SU-DHL-6 (cell line): ENCODE measurements at regions not wholly inside any gene's neighbourhood (a gene's known extent, or its start where the extent isn't known, plus 50 kb on each side); places are given as distances from the start of the nearest gene placed in this dataset.

Experiments used
- H2AFZ ChIP-seq: fragments of 200-600 bp; sonication (generic); 2 replicates; pipeline ENCODE4 v1.6.1; 2014; ENCODE audit warnings: low read depth, mild to moderate bottlenecking, moderate library complexity, mixed read lengths, antibody characterized with exemption, low read length; ENCODE audit not compliant: severe bottlenecking
- H3F3A ChIP-seq: fragments of 200-600 bp; shearing (Covaris generic); 2 replicates; pipeline ENCODE4 v1.6.0; 2016; ENCODE audit warnings: antibody characterized with exemption, mild to moderate bottlenecking; ENCODE audit not compliant: insufficient read depth
- H3K27ac ChIP-seq: fragments of 200-600 bp; sonication (generic); 2 replicates; pipeline ENCODE4 v1.5.1; 2016; ENCODE audit warnings: low read depth, mild to moderate bottlenecking, low read length, moderate library complexity, mixed read lengths
- H3K27me3 ChIP-seq: fragments of 200-600 bp; sonication (generic), shearing (Covaris generic); 2 replicates; pipeline ENCODE4 v1.6.0; 2014; ENCODE audit warnings: mild to moderate bottlenecking, low read length
- H3K36me3 ChIP-seq: fragments of 200-600 bp; sonication (generic); 2 replicates; pipeline ENCODE4 v1.6.1; 2014; ENCODE audit warnings: mild to moderate bottlenecking, low read length, mixed read lengths
- H3K4me2 ChIP-seq: fragments of 300-600, 200-600 bp; shearing (Covaris generic), sonication (generic); 2 replicates; pipeline ENCODE4 v1.6.0; 2014; ENCODE audit warnings: low read length, low read depth, mild to moderate bottlenecking; ENCODE audit not compliant: poor library complexity, severe bottlenecking
- H3K4me3 ChIP-seq: fragments of 200-600 bp; sonication (generic); 2 replicates; pipeline ENCODE4 v1.5.1; 2014; ENCODE audit warnings: antibody characterized with exemption, low read length, mild to moderate bottlenecking, mixed read lengths; ENCODE audit not compliant: insufficient read depth, poor library complexity, severe bottlenecking
- H3K79me2 ChIP-seq: fragments of 200-600 bp; sonication (generic); 2 replicates; pipeline ENCODE4 v1.6.1; 2014; ENCODE audit warnings: mild to moderate bottlenecking, low read length, moderate library complexity; ENCODE audit not compliant: insufficient read depth
- H3K9ac ChIP-seq: fragments of 200-600 bp; sonication (generic); 2 replicates; pipeline ENCODE4 v1.7.0; 2014; ENCODE audit warnings: mild to moderate bottlenecking, low read length
- H3K9me2 ChIP-seq: fragments of 200-600 bp; sonication (generic); replicated peaks from 2 replicates; pipeline ENCODE4 v1.6.1; 2014; ENCODE audit warnings: low read length; ENCODE audit not compliant: insufficient read depth
- H3K9me3 ChIP-seq: fragments of 200-600 bp; sonication (generic); 2 replicates; pipeline ENCODE4 v1.6.1; 2014; ENCODE audit warnings: low read length, mixed read lengths; ENCODE audit not compliant: insufficient read depth
- H4K20me1 ChIP-seq: fragments of 200-600 bp; sonication (generic); 2 replicates; pipeline ENCODE4 v1.6.1; 2014; ENCODE audit warnings: low read depth, mild to moderate bottlenecking, antibody characterized with exemption, low read length, moderate library complexity, mixed read lengths
- EZH2phosphoT487 ChIP-seq: fragments of 200-600 bp; sonication (generic), shearing (Covaris generic); conservative IDR thresholded peaks from 2 replicates; pipeline ENCODE4 v1.6.1; 2018; ENCODE audit warnings: mild to moderate bottlenecking, antibody characterized with exemption, low read length, moderate library complexity, mixed read lengths
- TF ChIP-seq, protein P1 (sequence below): fragments of 200-600 bp; sonication (generic); IDR thresholded peaks from one replicate; pipeline ENCODE4 v1.5.1; 2017; ENCODE audit warnings: antibody characterized with exemption, mild to moderate bottlenecking, low read length, moderate library complexity; ENCODE audit not compliant: insufficient read depth, poor library complexity, severe bottlenecking

DNA sequence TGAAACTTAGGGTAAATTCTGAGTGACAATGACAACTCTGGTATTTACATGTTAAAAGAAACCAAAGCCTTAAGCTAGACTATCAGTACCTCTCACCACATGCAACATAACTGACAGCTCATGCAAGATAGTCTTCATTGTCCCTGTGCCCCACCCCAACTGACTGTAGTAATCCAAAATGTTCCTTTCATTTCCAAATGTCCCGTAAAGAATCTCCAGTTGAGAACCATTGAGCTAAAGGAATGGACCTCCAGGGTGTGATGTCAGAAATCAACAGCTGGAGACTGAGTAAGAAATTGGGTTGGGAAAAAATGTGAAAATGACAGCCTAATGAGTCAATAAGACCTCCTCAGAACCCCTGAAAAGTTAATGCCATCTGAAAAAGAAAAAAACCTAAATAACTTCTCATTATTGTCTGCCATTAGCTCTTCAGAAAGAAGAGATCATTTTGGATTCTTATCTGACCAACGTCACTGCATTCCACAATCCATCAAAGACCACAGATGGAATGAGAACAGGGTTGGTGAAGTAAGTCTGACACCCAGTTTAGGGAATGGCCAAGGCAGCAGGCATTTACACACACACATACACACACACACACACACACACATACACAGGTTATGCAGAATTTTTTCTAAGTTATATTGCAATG lies 51.7 kb upstream of the ACVR2A start:
- Histone ChIP-seq H3K27me3 (no peaks in the 10 kb centered on the region), H3K9ac (no peak overlapping the region), H3K4me3 (no peak overlapping the region), H3K36me3 (no peaks in the 10 kb centered on the region), H2AFZ (no peak overlapping the region), H3K9me3 (no peaks in the 10 kb centered on the region), H3K27ac (no peak overlapping the region), H3K79me2 (no peaks in the 10 kb centered on the region), H4K20me1 (no peaks in the 10 kb centered on the region), H3K4me2 (no peak overlapping the region), H3K9me2 (no peaks in the 10 kb centered on the region), H3F3A (no peaks in the 10 kb centered on the region)
- TF ChIP-seq, protein P1, sequence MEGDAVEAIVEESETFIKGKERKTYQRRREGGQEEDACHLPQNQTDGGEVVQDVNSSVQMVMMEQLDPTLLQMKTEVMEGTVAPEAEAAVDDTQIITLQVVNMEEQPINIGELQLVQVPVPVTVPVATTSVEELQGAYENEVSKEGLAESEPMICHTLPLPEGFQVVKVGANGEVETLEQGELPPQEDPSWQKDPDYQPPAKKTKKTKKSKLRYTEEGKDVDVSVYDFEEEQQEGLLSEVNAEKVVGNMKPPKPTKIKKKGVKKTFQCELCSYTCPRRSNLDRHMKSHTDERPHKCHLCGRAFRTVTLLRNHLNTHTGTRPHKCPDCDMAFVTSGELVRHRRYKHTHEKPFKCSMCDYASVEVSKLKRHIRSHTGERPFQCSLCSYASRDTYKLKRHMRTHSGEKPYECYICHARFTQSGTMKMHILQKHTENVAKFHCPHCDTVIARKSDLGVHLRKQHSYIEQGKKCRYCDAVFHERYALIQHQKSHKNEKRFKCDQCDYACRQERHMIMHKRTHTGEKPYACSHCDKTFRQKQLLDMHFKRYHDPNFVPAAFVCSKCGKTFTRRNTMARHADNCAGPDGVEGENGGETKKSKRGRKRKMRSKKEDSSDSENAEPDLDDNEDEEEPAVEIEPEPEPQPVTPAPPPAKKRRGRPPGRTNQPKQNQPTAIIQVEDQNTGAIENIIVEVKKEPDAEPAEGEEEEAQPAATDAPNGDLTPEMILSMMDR, result no peak
- TF ChIP-seq EZH2phosphoT487, result no peak

DNA sequence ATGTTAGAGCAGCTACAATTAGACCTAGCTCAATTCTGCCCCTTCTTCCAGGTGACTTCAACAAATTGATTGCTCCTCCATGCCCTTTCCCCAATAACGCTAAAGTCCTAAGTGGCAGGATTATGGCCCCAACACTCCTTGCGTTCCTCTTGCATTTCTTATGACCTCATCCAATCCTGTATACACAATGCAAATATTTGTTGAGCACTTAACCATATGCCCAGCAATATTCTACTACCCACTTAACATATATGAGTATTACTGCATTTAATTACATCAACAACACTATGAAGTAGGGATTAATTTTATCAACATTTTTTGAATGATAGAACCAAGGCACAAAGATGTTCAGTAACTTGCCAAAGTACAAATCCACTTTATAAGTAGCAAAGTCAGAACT lies 54.2 kb upstream of the ACVR2A start:
- TF ChIP-seq, protein P1, result no peak
- TF ChIP-seq EZH2phosphoT487, result no peak
- Histone ChIP-seq H3K4me2 (no peak overlapping the region), H3K4me3 (no peak overlapping the region)

DNA sequence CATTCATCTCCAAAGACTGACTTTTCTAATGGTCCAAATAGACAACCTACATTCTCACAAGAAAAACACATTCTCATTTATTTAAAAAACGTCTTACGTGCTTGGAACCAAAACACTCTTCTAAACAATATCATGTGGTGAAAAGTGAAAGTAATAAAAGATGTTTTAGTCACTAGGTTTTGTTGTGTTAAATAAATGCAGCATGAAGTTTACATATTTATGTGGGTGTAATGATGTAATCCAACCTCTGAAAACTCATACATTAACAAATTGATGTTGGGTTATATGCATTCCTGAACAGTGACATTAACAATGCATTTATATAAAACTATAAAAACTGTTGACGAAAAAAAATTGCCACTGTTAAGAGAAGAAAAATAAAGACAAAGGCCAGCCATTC lies 55.1 kb upstream of the ACVR2A start:
- Histone ChIP-seq H3F3A (no peaks in the 10 kb centered on the region), H3K4me2 (no peak overlapping the region), H2AFZ (no peak overlapping the region), H3K9me3 (no peaks in the 10 kb centered on the region), H3K79me2 (no peaks in the 10 kb centered on the region), H3K27ac (no peak overlapping the region), H3K9me2 (no peaks in the 10 kb centered on the region), H3K4me3 (no peak overlapping the region), H3K27me3 (no peaks in the 10 kb centered on the region), H4K20me1 (no peaks in the 10 kb centered on the region), H3K9ac (no peak overlapping the region), H3K36me3 (no peaks in the 10 kb centered on the region)
- TF ChIP-seq EZH2phosphoT487, result no peak
- TF ChIP-seq, protein P1, result no peak

More for the DNA sequence above, 54.2 kb upstream of the ACVR2A start:
- Histone ChIP-seq H3F3A (no peaks in the 10 kb centered on the region), H3K27ac (no peak overlapping the region), H4K20me1 (no peaks in the 10 kb centered on the region), H3K79me2 (no peaks in the 10 kb centered on the region), H3K27me3 (no peaks in the 10 kb centered on the region), H3K36me3 (no peaks in the 10 kb centered on the region), H3K9me2 (no peaks in the 10 kb centered on the region), H3K9ac (no peak overlapping the region), H2AFZ (no peak overlapping the region), H3K9me3 (no peaks in the 10 kb centered on the region)
